CD4-positive, alpha-beta T cell treated with Interleukin-15 for 1 hour (primary cell): ENCODE measurements at regions not wholly inside any gene's neighbourhood (a gene's known extent, or its start where the extent isn't known, plus 50 kb on each side); places are given as distances from the start of the nearest gene placed in this dataset.
"Not testable (repeated sequence)": the region's sequence is repeated elsewhere in the genome, so short reads cannot be mapped to it uniquely, and the experiment has no call there.

Experiments used
- DNase-seq: peaks from one replicate; pipeline ENCODE4 v3.0.0-alpha.2; 2020

DNA sequence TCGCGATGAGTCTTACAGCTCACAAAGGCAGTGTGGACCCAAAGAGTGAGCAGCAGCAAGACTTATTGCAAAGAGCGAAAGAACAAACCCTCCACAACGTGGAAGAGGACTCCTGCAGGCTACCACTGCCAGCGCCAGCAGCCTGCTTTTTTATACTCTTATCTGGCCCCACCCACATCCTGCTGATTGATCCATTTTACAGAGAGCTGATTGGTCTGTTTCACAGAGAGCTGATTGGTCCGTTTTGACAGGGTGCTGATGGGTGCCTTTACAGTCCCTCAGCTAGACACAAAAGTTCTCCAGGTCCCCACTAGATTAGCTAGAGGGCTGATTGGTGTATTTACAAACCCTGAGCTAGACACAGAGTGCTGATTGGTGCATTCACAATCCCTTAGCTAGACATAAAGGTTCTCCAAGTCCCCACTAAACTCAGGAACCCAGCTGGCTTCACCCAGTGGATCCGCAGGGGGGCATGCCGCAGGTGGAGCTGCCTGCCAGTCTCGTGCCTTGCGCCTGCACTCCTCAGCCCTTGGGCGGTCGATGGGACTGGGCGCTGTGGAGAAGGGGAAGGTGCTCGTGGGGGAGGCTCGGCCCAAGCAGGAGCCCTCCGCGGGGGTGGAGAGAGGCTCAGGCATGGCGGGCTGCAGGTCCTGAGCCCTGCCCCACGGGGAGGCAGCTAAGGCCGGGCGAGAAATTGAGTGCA, 75.7 kb downstream of the QDPR start:
- not testable (repeated sequence) for DNase-seq

DNA sequence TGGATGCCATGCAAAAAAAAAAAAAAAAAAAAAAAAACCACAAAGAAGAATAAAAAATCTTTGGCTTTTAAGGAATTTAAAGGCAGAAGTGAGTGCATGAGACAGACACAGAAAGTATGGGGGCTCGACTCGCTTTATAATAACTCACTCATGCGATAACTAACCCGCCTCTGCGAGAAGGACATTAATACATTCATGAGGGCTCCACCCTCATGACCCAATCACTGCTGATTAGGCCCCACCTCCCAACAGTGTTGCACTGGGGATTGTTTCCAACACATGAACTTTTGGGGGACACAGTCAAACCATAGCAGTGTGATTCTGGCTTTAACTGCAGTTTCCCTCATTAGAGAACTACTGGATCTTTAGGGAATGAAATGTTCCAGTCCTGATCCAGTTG, 78.1 kb downstream of the QDPR start:
- no peak for DNase-seq

DNA sequence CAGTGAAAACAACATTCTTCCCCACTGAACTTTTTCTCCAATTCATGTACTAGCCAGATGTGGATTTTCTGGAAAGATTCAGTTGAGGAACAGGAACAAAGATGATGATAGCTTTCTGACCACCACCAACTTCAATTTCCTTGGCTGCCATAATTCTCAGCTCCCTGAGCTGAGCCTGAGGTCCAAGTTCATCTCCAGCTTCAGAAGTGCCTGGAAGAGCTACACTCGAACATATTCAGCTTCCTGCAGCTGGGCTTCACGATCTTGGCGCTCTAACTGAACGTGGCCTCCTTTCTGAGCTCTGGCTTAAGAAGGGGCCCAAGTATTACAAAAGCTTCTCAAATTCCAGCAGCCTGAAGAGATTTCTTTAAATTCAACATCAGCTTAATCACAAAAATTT, 83.9 kb downstream of the QDPR start:
- DNase-seq = no peak

DNA sequence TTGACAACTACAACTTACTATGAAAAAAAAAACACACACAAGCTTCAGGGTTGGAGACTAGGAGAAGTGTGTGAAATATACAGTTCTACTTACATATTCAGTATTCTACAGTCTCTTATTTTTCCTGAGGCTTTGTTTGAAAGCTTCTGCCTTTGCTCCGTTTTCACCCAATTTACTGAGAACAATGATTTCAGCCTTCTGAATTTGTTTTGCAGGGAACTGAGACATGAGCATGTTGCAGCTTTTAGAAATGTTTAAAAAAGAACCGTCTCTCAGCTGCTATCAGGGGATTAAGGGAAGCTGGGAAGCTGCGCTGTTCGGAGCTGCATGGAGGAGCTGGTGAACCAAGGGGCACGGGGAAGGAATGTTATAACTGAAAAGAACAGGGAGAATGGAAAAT, 85.7 kb downstream of the QDPR start:
- DNase-seq = no peak

DNA sequence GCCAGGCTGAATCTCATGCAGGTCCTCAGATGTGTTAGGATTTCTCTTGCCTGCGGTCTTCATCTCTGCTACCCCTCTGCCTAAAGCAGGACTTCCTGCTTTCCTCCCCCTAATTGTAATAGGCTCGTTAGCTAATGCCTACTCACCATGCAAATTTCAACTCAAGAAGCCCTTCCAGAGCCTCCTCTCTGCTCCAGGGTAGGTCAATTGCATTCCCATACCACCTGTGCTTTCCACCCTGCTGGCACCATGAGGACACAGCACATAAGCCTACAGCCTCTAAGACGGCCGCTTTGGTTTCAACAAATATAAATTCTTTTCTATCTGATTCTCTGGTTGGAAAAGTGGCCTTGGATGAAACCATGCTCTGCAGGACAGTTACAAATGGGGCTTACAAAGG, 93.9 kb downstream of the QDPR start:
- no peak for DNase-seq

DNA sequence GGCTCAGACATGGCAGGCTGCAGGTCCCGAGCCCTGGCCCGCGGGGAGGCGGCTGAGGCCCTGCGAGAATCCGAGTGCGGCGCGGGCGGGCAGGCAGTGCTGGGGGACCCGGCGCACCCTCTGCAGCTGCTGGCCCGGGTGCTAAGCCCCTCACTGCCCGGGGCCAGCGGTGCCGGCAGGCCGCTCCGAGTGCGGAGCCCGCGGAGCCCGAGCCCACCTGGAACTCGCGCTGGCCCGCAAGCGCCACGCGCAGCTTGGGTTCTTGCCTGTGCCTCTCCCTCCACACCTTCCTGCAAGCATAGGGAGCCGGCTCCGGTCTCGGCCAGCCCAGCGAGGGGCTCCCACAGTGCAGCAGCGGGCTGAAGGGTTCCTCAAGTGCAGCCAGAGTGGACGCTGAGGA, 97.5 kb downstream of the QDPR start:
- DNase-seq = no peak

DNA sequence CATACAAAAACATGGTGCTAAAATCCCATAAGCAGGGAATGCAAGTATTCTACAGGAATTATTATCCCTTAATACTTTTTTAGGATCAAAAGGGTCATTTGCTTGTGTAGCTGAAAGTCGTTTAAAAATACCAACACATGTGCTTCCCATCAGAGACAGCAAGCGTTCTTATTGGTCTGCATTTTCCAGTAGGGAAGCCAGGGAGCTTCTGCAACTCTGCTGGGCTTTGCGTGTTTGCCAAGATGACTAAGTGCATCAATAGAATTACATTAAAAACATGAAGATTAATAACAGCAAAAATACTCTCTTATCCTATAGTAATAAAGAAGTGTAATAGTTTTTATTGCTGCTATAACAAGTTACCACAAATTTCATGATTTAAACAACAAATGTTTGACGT, 111.2 kb downstream of the QDPR start:
- no peak for DNase-seq

DNA sequence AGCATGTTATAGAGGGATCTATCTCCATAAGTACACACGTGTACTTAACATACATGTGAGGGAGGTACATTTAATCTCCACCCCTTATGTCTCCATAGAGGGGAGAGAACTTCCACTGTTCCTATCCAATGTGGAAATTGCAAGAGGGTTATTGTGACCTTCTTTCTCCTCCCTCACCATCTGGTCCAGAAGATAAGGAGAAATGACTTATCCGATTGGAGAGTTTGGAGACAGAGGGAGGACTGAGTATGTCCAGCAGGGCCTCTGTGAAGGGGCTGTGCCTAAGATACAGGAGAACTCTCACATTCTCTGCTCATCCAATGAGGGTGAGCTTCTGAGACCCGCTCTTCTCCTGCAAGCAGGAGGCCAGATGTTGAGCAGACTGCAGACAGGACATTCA, 113.1 kb downstream of the QDPR start:
- no peak for DNase-seq

DNA sequence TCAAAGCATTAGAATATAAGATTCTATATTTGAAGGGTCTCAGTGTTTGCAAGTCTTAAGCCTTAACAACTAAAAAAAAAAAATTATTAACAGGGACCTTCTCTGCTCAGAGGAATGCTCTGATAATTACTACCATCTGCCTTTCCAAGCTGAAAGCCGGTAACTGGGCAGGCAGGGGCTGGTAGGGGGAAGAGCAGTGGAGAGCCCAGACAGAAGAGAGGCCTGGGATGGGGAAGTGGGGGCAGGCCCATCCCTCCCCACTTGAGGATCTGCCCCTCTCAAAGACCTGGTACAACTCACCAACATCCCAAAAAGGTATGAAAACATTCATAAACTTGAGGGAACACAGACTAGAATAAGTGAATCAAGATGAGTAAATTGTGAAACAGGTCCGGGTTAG, 113.9 kb downstream of the QDPR start:
- DNase-seq = no peak

DNA sequence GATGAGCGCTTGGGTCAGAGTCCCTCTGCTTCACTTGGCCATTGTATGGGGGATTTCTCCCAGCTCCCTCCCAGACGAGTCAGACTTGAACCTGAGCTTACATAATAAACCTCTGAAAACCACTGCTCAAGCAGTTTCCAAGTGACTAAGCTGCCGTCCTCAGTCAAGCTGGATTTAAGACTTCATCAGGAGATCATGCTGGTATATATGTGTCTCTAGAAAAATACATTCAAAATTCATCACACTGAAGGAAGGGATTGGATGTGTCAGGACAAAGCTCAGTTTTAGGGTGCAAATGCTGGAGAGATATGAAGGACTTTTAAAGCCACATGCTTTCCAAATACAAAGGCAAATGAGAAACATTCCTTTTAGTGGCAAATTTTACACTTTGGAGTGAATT, 114.3 kb downstream of the QDPR start:
- no peak for DNase-seq

DNA sequence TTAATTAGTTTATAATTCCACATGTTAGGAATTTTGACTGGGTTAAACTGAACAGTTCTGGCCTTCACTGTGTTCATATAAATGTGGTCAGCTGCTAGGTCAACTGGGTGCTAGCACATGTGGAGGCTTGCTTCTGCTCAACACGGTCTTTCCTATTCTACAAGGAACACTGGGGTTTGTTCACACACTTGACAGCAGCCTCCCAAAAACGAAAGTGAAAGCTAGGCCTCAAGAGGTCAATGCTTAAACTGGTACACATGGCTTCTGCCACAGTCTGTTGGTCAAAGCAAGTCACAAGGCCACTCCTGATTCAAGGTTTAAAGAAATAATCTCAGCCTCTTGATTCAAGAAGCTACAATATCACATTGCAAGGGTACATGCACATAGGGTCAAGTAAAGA, 126.5 kb downstream of the QDPR start:
- DNase-seq = no peak

DNA sequence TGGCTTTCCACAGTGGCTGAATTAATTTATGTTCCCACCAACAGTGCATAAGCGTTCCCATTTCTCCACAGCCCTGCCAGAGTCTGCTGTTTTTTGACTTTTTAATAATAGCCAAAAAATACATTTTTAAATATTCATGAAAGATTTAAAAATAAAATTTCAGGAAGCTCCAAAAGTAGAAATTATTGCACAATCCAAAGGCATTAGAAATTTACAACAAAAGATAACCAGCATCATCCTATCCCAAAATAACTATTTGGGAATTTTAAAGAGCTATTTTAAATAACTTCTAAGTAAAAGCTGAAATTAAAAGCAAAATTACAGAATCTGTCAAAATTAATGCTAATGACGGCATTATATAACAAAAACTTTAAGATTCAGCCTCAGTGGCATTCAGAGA, 131.5 kb downstream of the QDPR start:
- DNase-seq = no peak

DNA sequence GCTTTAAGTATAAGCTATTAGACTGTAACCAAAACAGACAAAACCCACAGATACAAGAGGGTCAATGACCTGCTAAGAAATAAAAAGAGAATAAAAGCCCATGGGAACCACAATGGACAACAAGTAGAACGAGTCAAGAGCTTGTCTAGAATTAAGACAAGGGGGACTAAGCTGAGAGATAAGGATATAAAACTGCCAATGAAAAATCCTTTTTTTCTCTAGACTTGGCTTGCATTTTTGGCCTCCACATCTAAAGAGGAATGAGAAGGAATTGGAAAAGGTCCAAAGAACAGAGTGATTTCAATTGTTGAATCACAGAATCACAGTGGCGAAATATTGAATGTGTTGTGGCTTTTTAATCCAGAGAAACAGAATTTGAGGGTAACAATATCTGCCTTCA, 135.7 kb downstream of the QDPR start:
- no peak for DNase-seq

DNA sequence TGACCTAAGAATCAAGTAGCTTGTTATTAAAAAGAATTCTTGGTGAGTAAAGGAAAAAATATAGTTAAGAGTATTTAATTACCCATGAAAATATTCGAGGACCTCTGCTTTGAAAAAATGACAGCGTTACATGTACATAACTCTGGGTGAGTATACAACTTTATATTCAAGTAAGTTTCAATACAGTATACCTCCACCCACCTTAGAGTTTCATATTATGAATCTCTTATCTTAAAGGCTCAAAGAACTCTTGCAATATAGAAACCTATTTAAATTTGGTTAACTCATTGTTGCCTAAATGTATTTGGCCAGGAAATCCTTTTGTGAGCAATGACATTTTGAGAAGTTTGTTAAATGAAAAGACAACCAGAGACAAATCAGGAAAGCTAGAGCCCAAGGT, 138.2 kb downstream of the QDPR start:
- DNase-seq = no peak

DNA sequence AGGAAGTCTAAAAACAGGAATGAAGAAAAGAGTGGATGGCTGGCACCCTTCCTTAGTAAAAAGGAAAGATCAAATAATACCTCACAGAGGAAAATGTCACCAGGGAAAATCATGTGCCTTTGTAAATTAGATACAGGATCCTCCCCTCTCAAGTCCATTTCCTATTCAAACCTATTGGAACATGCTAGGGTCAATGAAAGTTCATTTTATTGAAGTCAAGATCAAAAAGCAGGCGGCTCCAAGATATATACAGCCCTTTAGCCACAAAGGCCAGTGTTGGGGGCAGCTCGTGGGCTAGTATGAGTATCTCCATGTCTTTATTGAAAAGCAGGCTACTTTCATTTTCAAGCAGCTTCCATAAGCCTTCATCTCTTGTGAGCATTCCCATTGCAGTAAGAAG, 141.1 kb downstream of the QDPR start:
- no peak for DNase-seq

DNA sequence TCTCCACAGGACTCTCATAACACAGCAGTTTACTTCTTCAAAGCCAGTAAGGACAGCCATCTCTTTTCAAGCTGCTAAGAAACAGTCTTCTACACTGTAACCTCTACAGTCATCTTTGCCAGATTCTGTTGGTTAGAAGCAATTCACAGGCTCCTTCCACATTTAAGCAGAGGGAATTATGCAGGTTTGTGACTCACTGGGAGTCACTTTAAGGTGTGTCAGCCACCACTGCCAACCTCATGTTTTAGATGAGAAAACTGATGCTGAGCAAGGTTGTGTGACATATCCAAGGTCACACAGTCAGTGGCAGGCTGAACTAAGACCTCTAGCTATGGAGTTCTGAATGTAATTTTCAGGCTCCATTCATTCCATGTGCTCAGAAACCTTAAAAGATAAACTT, 143.5 kb downstream of the QDPR start:
- no peak for DNase-seq

DNA sequence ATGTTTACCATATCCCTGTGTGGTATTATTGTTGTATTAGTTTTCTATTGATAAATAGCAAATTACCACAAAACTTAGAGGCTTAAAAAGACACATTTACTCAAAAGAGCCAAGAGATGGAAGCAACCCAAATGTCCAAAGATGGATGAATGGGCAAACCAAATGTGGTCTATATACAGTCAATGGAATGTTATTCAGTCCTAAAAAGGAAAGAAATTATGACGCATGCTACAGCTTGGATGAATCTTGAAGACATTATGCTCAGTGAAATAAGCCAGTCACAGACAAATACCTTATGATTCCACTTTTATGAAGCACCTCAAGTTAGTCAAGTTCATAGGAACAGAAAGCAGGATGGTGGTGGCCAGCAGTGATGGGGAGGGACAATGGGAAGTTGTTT, 144.7 kb downstream of the QDPR start:
- DNase-seq = no peak

DNA sequence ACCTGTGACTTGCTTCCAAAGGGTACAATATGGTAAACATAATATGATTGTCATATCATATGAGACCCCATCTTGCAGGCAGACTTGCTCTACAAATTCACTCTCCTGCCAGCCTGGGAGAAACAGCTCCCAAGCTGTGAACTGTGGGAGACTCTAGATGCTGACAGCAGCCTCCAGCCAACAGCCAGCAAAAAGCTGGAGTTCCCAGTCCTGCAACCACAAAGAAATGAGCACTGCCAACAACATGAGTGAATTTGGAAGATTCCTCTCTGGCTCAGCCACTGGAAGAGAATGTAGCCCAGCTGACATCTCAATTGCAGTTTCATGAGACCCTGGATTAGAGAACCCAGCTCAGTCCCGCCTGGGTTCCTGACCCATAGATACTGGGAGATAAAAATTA, 145.4 kb downstream of the QDPR start:
- DNase-seq = no peak

DNA sequence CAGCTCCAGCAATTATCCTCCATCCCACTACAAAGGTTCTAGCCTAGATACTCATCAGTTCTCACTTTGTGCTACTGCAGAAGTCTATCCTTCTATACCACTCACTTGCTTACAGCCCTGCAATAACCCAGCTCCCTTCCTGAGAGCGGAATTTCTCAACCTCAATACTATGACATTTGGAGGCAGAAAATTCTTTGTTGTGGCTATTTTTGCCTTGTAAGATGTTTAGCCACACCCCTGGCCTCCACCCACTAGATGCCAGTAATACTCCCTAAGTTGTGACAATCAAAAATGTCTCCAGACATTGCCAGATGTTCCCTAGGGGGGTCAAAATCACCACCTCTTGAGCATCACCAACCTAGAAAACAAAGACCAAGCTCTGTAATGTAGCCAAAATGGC, 149.5 kb downstream of the QDPR start:
- no peak for DNase-seq

DNA sequence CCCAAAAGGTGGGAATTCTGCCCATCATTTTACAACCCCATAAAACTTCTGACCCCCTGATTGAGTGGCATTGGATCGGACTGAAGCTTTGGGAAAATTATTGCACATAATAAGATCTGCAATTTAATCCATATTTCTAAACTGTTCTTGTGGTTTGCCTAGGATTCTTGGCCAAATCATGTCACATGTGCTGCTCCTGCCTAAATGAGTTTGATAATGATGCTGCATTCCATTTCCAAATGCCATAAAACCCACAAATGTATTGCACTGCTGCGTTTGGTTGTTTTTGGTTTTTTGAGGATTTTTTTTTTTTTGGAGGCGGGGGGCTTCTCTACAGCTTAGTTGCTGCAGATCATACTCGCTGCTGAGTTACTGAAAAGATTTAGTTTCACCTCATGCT, 153.6 kb downstream of the QDPR start:
- no peak for DNase-seq

DNA sequence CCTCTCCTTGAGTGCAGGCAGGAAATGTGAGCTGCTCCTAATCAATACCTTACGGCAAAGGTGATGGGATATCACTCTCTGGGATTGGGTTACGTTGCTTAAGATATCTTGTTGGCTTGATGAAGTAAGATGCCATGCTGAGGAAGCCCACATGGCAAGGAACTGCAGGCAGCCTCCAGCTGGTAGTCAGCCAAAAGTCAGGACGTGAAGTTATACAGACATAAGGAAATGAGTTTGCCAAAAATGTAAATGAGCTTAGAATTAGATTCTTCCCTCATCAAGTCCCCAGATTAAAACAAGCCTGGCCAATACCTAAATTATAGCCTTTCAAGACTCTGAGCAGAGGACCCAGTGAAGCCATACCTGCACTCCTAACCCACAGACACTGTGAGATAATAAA, 155.0 kb downstream of the QDPR start:
- no peak for DNase-seq

DNA sequence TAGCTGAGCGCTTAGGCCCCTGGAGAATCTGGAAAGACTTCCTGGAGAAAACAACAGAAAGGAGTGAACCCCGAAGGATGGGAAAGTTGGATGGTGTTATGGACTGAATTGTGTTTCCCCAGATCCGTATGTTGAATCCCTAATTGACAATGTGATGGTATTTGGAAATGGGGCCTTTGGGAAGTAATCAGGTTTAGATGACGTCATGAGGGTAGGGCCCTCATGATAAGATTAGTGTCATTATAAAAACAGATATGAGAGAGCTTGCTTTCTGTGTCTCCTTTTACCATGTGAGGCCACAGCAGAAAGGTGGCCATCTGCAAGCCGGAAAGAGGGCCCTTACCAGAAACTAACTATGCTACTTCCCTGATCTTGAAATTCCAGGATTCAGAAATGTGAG, 159.5 kb downstream of the QDPR start:
- DNase-seq = no peak

DNA sequence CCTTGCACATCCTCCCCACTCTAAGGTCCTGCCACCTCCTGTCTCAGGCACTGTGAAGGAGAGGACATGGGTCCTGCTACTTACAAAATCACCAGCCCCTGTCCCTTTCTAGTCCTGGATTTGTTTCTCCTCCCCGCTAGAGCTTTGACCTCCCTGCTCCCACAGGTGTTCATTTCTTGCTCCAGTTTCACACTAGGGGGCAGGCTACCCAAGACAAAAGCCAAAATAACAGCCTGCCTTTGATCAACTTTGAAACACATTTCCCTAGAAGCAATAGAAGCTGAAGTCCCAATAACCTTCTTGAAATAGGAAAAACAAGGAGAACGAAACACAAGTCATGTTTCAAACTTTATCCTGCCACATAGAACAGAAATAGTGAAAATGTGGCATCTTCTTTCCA, 164.4 kb downstream of the QDPR start:
- no peak for DNase-seq

DNA sequence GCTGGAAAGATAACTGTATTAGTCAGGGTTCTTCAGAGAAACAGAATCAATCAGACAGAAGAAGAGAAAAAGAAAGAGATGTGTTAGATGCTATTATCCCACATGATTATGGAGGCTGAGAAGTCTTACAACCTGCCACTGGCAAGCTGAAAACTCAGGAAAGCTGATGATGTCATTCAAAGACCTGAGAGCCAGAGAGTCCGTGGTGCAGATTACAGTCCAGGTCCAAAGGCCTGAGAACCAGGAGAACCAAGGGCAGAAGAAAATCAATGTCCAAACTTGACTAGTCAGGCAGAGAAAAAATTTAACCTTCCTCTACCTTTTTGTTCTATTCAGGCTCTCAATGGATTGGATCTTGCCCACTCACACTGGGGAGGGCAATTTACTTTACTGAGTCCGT, 172.5 kb downstream of the QDPR start:
- no peak for DNase-seq

DNA sequence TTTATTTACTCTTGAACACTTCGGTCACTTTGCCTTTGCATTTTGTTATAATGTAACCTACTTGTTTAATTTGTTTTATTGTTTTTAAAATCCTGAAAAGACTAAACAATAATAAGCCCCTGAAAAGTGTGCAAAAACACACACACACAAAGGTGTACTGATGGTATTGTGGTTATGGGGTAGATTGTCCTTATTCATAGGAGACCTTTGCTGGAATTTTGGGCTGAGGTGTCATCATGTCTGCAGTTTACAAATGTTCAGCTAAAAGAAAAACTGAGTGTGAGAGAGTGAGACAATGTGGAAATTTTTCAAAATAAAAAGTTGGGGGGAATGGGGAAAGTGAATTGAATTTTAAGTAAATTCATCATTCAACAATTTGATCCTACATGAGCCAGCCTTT, 174.9 kb downstream of the QDPR start:
- no peak for DNase-seq

DNA sequence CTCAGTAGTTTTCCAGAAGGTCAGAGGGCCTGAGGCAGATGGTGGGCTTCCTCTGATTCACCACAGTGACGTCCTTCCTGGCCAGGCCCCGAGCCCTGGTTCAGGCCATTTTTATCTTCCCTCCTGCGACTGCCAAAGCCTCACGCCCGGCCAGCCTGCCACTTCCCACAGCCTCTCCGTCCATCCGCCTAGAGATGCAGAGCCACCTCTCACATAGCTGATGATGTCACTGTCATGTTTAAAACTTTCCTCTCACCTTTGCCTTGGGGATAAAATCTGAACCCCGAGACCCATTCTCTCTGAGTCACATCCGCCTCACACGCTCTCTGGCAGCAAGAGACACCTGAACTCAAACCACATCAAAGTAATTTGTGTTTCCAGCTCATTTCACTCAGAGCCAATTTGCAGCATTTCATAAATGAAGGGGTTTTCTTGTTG, 175.3 kb downstream of the QDPR start:
- peak; percentile 77 for DNase-seq
